Thoracic aorta (tissue), 2 donors: ENCODE measurements at regions not wholly inside any gene's neighbourhood (a gene's known extent, or its start where the extent isn't known, plus 50 kb on each side); places are given as distances from the start of the nearest gene placed in this dataset.

ENCODE experiments used
- ATAC-seq: fragments of 150-250 bp; one replicate; pipeline ENCODE4 v1.8.0; 2017; ENCODE audit warnings: low read depth; ENCODE audit not compliant: insufficient number of reproducible peaks, low FRiP score
- DNase-seq: peaks from one replicate; pipeline ENCODE4 v3.0.0-alpha.2; 2020; ENCODE audit warnings: low spot score
- H3K27ac ChIP-seq, 2 donors: fragments of 200-600 bp; sonication (generic); 1 replicate in 1 of 2; 2 replicates in 1 of 2; pipeline ENCODE4 v1.5.1; 2016; ENCODE audit warnings: mild to moderate bottlenecking in 2 of 2, moderate library complexity in 2 of 2
- H3K27me3 ChIP-seq: fragments of 200-600 bp; sonication (generic); replicated peaks from 2 replicates; pipeline ENCODE4 v1.6.0; 2016; ENCODE audit warnings: mild to moderate bottlenecking; ENCODE audit not compliant: insufficient read depth
- H3K36me3 ChIP-seq: fragments of 200-600 bp; sonication (generic); one replicate; pipeline ENCODE4 v1.5.1; 2016
- H3K4me1 ChIP-seq, 2 donors: fragments of 200-600 bp; sonication (generic); 1 replicate in 1 of 2; 2 replicates in 1 of 2; pipeline versions ENCODE4 v1.5.1 to v1.6.0; 2016; ENCODE audit warnings: low read depth in 2 of 2, mild to moderate bottlenecking in 1 of 2; ENCODE audit not compliant: control insufficient read depth in 1 of 2
- H3K4me3 ChIP-seq: fragments of 200-600 bp; sonication (generic); 2 replicates; pipeline ENCODE4 v1.5.1; 2016; ENCODE audit warnings: mild to moderate bottlenecking
- H3K9me3 ChIP-seq: fragments of 200-600 bp; sonication (generic); 2 replicates; pipeline ENCODE4 v1.5.1; 2016
- CTCF ChIP-seq: fragments of 200-600 bp; sonication (generic); IDR thresholded peaks from one replicate; pipeline ENCODE4 v1.5.1; 2019; ENCODE audit warnings: antibody characterized with exemption

GRCh38 chr15:95278532-95279245 lies 1047.3 kb downstream of the MCTP2 start:
- no peak for TF ChIP-seq CTCF
- no peak for DNase-seq
- ATAC-seq, result no peak
- Histone ChIP-seq H3K4me1 (peaks cover 12 to 31% of the 10 kb centered on the region in 2 donors), H3K27ac (peak overlapping the region; percentile 48 to 49), H3K36me3 (no peaks in the 10 kb centered on the region), H3K4me3 (no peak overlapping the region), H3K9me3 (no peaks in the 10 kb centered on the region), H3K27me3 (no peaks in the 10 kb centered on the region)

GRCh38 chr15:95279277-95280019 lies 1048.1 kb downstream of the MCTP2 start:
- H3K36me3 ChIP-seq, result no peaks in the 10 kb centered on the region
- no peaks in the 10 kb centered on the region for H3K27me3 ChIP-seq
- no peak overlapping the region for H3K4me3 ChIP-seq
- ATAC-seq, result no peak
- DNase-seq, result no peak
- TF ChIP-seq CTCF, result no peak
- peaks cover 12 to 31% of the 10 kb centered on the region in 2 donors for H3K4me1 ChIP-seq
- H3K27ac ChIP-seq, result peak overlapping the region; percentile 48 to 49
- H3K9me3 ChIP-seq, result no peaks in the 10 kb centered on the region

- Histone ChIP-seq H3K27me3 (no peaks in the 10 kb centered on the region), H3K9me3 (no peaks in the 10 kb centered on the region), H3K36me3 (no peaks in the 10 kb centered on the region), H3K4me3 (no peak overlapping the region), H3K4me1 (peaks cover 12 to 31% of the 10 kb centered on the region in 2 donors), H3K27ac (no peak overlapping the region)
- DNase-seq (no peak), ATAC-seq (no peak)
- no peak for TF ChIP-seq CTCF
These were observed 1049.3 kb downstream of the MCTP2 start for GRCh38 chr15:95280711-95281110.

GRCh38 chr15:95281470-95281869 lies 1049.0 kb upstream of the NR2F2 start:
- DNase-seq (no peak), ATAC-seq (no peak)
- no peaks in the 10 kb centered on the region for H3K36me3 ChIP-seq
- H3K4me3 ChIP-seq, result no peak overlapping the region
- no peak for TF ChIP-seq CTCF
- H3K4me1 ChIP-seq, result peaks cover 12 to 31% of the 10 kb centered on the region in 2 donors
- no peaks in the 10 kb centered on the region for H3K9me3 ChIP-seq
- no peaks in the 10 kb centered on the region for H3K27me3 ChIP-seq
- no peak overlapping the region for H3K27ac ChIP-seq

- no peaks in the 10 kb centered on the region for H3K27me3 ChIP-seq
- ATAC-seq (no peak), DNase-seq (no peak)
- H3K9me3 ChIP-seq, result no peaks in the 10 kb centered on the region
- no peak overlapping the region for H3K4me3 ChIP-seq
- H3K4me1 ChIP-seq, result peaks cover 2 to 19% of the 10 kb centered on the region in 2 donors
- no peak overlapping the region for H3K27ac ChIP-seq
- no peaks in the 10 kb centered on the region for H3K36me3 ChIP-seq
- no peak for TF ChIP-seq CTCF
These were observed 1046.0 kb upstream of the NR2F2 start for GRCh38 chr15:95284492-95284891.
